OCI-LY7 (cell line): ENCODE measurements at regions not wholly inside any gene's neighbourhood (a gene's known extent, or its start where the extent isn't known, plus 50 kb on each side); places are given as distances from the start of the nearest gene placed in this dataset.
"Not testable (repeated sequence)": the region's sequence is repeated elsewhere in the genome, so short reads cannot be mapped to it uniquely, and the experiment has no call there.

ENCODE experiments used
- CTCF ChIP-seq: fragments of 200-600 bp; sonication (generic); conservative IDR thresholded peaks from 2 replicates; pipeline ENCODE4 v1.5.1; 2014; ENCODE audit warnings: mild to moderate bottlenecking, antibody characterized with exemption, low read length, moderate library complexity, mixed read lengths
- EZH2phosphoT487 ChIP-seq: fragments of 200-600 bp; sonication (generic); IDR thresholded peaks from 2 replicates; pipeline ENCODE4 v1.6.1; 2018; ENCODE audit warnings: low read depth, borderline replicate concordance, mild to moderate bottlenecking, mixed run types, antibody characterized with exemption, low read length, moderate library complexity, mixed read lengths

GRCh38 chr16:85451142-85451541 is 162.0 kb upstream of the GSE1 start:
- TF ChIP-seq CTCF, EZH2phosphoT487: not testable (repeated sequence)
